ENCODE measurements at regions not wholly inside any gene's neighbourhood (a gene's known extent, or its start where the extent isn't known, plus 50 kb on each side); places are given as distances from the start of the nearest gene placed in this dataset.

DNA sequence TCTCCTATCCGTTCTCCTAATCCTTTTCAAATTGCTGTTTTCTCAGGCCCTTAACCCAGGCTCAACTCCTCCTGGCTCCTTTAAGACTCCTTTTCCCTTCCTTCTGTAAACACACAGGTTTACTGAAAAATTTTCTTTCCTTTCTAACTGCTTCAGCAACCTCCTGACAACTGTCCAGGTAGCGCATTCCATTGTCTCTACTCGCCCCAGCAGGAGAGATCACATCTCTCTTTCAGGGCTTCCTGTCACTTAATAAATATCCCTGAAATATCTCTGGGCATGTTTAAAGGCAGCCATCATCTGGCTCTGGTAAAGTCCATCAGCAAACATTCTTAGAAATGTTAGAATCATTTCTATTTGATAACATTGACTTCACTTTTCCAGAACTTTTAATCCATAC, 211.2 kb upstream of the PTBP2 start:
- TF ChIP-seq, protein P1, sequence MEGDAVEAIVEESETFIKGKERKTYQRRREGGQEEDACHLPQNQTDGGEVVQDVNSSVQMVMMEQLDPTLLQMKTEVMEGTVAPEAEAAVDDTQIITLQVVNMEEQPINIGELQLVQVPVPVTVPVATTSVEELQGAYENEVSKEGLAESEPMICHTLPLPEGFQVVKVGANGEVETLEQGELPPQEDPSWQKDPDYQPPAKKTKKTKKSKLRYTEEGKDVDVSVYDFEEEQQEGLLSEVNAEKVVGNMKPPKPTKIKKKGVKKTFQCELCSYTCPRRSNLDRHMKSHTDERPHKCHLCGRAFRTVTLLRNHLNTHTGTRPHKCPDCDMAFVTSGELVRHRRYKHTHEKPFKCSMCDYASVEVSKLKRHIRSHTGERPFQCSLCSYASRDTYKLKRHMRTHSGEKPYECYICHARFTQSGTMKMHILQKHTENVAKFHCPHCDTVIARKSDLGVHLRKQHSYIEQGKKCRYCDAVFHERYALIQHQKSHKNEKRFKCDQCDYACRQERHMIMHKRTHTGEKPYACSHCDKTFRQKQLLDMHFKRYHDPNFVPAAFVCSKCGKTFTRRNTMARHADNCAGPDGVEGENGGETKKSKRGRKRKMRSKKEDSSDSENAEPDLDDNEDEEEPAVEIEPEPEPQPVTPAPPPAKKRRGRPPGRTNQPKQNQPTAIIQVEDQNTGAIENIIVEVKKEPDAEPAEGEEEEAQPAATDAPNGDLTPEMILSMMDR (IDR thresholded peaks at IDR 0.05; ENCODE audit: insufficient read depth, low read length) = no peak
- TF ChIP-seq, protein P2, sequence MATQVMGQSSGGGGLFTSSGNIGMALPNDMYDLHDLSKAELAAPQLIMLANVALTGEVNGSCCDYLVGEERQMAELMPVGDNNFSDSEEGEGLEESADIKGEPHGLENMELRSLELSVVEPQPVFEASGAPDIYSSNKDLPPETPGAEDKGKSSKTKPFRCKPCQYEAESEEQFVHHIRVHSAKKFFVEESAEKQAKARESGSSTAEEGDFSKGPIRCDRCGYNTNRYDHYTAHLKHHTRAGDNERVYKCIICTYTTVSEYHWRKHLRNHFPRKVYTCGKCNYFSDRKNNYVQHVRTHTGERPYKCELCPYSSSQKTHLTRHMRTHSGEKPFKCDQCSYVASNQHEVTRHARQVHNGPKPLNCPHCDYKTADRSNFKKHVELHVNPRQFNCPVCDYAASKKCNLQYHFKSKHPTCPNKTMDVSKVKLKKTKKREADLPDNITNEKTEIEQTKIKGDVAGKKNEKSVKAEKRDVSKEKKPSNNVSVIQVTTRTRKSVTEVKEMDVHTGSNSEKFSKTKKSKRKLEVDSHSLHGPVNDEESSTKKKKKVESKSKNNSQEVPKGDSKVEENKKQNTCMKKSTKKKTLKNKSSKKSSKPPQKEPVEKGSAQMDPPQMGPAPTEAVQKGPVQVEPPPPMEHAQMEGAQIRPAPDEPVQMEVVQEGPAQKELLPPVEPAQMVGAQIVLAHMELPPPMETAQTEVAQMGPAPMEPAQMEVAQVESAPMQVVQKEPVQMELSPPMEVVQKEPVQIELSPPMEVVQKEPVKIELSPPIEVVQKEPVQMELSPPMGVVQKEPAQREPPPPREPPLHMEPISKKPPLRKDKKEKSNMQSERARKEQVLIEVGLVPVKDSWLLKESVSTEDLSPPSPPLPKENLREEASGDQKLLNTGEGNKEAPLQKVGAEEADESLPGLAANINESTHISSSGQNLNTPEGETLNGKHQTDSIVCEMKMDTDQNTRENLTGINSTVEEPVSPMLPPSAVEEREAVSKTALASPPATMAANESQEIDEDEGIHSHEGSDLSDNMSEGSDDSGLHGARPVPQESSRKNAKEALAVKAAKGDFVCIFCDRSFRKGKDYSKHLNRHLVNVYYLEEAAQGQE (IDR thresholded peaks at IDR 0.05; ENCODE audit: insufficient replicate concordance, low read depth) = no peak
- no peak for TF ChIP-seq GABPA (IDR thresholded peaks at IDR 0.05; ENCODE audit: low read depth)
